OCI-LY3 (cell line): ENCODE measurements at regions not wholly inside any gene's neighbourhood (a gene's known extent, or its start where the extent isn't known, plus 50 kb on each side); places are given as distances from the start of the nearest gene placed in this dataset.

ENCODE experiments used
- H2AFZ ChIP-seq: fragments of 200-600, 300-600 bp; shearing (Covaris generic); 2 replicates; pipeline ENCODE4 v1.6.0; 2014; ENCODE audit warnings: antibody characterized with exemption, low read depth, low read length
- H3K27ac ChIP-seq: fragments of 200-600, 300-600 bp; sonication (generic); 2 replicates; pipeline ENCODE4 v1.5.1; 2014; ENCODE audit warnings: mild to moderate bottlenecking, low read length, moderate library complexity, mixed read lengths
- H3K27me3 ChIP-seq: fragments of 200-600, 300-600 bp; sonication (generic); 2 replicates; pipeline ENCODE4 v1.6.1; 2014; ENCODE audit warnings: low read depth, low read length, mixed read lengths
- H3K36me3 ChIP-seq: fragments of 200-600, 300-600 bp; sonication (generic); replicated peaks from 2 replicates; pipeline ENCODE3; 2014; ENCODE audit warnings: low read depth, low read length, mixed read lengths
- H3K4me1 ChIP-seq: fragments of 300-600, 200-600 bp; sonication (generic); 2 replicates; pipeline ENCODE4 v1.6.1; 2014; ENCODE audit warnings: low read length, mixed read lengths
- H3K4me2 ChIP-seq: fragments of 200-600, 300-600 bp; sonication (generic); 2 replicates; pipeline ENCODE4 v1.6.1; 2014; ENCODE audit warnings: low read length, mixed read lengths
- H3K4me3 ChIP-seq: fragments of 300-600, 200-600 bp; sonication (generic); 2 replicates; pipeline ENCODE4 v1.5.1; 2014; ENCODE audit warnings: antibody characterized with exemption, mild to moderate bottlenecking, low read length, moderate library complexity
- H3K79me2 ChIP-seq: fragments of 300-600, 200-600 bp; shearing (Covaris generic); 2 replicates; pipeline ENCODE4 v1.6.1; 2014; ENCODE audit warnings: mild to moderate bottlenecking, low read length, mixed read lengths
- H3K9ac ChIP-seq: fragments of 300-600, 200-600 bp; shearing (Covaris generic); 2 replicates; pipeline ENCODE4 v1.6.0; 2014; ENCODE audit warnings: mild to moderate bottlenecking, low read length, moderate library complexity
- H3K9me3 ChIP-seq: fragments of 200-600, 300-600 bp; shearing (Covaris generic); 2 replicates; pipeline ENCODE4 v1.6.1; 2014; ENCODE audit warnings: low read length, mixed read lengths; ENCODE audit not compliant: insufficient read depth
- H4K20me1 ChIP-seq: fragments of 200-600, 300-600 bp; sonication (generic); 2 replicates; pipeline ENCODE4 v1.6.1; 2016; ENCODE audit warnings: low read length, mixed read lengths; ENCODE audit not compliant: insufficient read depth
- EZH2phosphoT487 ChIP-seq: fragments of 200-600 bp; shearing (Covaris generic); IDR thresholded peaks from 2 replicates; pipeline ENCODE4 v1.6.1; 2018; ENCODE audit warnings: antibody characterized with exemption, mixed run types, low read depth
- TF ChIP-seq, protein P1 (sequence below): fragments of 200-600, 300-600 bp; sonication (generic); IDR thresholded peaks from 2 replicates; pipeline ENCODE4 v1.5.1; 2014; ENCODE audit warnings: antibody characterized with exemption, low read length, low read depth

GRCh38 chr14:98867146-98867545 lies 404.9 kb downstream of the BCL11B start:
- no peaks in the 10 kb centered on the region for H3K27me3 ChIP-seq
- H3K4me2 ChIP-seq: no peak overlapping the region
- no peak overlapping the region for H3K4me3 ChIP-seq
- no peaks in the 10 kb centered on the region for H3K36me3 ChIP-seq
- H3K9me3 ChIP-seq: no peaks in the 10 kb centered on the region
- no peak overlapping the region for H2AFZ ChIP-seq
- no peaks in the 10 kb centered on the region for H4K20me1 ChIP-seq
- TF ChIP-seq, protein P1, sequence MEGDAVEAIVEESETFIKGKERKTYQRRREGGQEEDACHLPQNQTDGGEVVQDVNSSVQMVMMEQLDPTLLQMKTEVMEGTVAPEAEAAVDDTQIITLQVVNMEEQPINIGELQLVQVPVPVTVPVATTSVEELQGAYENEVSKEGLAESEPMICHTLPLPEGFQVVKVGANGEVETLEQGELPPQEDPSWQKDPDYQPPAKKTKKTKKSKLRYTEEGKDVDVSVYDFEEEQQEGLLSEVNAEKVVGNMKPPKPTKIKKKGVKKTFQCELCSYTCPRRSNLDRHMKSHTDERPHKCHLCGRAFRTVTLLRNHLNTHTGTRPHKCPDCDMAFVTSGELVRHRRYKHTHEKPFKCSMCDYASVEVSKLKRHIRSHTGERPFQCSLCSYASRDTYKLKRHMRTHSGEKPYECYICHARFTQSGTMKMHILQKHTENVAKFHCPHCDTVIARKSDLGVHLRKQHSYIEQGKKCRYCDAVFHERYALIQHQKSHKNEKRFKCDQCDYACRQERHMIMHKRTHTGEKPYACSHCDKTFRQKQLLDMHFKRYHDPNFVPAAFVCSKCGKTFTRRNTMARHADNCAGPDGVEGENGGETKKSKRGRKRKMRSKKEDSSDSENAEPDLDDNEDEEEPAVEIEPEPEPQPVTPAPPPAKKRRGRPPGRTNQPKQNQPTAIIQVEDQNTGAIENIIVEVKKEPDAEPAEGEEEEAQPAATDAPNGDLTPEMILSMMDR: no peak
- TF ChIP-seq EZH2phosphoT487: no peak
- H3K27ac ChIP-seq: no peak overlapping the region
- no peaks in the 10 kb centered on the region for H3K79me2 ChIP-seq
- H3K9ac ChIP-seq: no peak overlapping the region
- H3K4me1 ChIP-seq: no peaks in the 10 kb centered on the region

DNA sequence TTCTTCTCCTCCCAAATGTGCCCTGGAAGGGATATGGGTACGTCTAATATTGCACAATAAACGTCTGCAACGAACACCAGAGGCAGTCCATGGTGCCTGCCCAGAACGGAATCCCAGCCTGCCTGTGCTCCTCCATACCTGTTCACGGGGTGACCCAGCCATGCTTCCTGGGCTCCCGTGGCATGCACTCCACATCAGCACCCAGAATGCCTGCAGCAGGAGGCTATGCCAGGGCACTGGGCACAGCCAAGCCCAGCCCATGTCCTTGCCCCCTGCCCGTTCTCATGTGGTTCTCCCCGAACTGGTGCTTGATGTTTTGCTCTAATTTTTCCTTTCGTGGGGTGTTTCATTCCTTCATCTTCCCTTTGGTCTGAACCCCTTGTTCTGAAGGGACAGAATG lies 404.3 kb downstream of the BCL11B start:
- H3K4me1 ChIP-seq: no peaks in the 10 kb centered on the region
- no peaks in the 10 kb centered on the region for H3K9me3 ChIP-seq
- H3K27ac ChIP-seq: no peak overlapping the region
- H3K9ac ChIP-seq: no peak overlapping the region
- no peaks in the 10 kb centered on the region for H3K27me3 ChIP-seq
- H3K4me3 ChIP-seq: no peak overlapping the region
- H2AFZ ChIP-seq: no peak overlapping the region
- no peaks in the 10 kb centered on the region for H3K79me2 ChIP-seq
- TF ChIP-seq EZH2phosphoT487: no peak
- H3K4me2 ChIP-seq: no peak overlapping the region
- H4K20me1 ChIP-seq: no peaks in the 10 kb centered on the region
- H3K36me3 ChIP-seq: no peaks in the 10 kb centered on the region

- Histone ChIP-seq H3K4me1 (no peaks in the 10 kb centered on the region), H3K9ac (no peak overlapping the region), H3K27me3 (no peaks in the 10 kb centered on the region), H3K36me3 (no peaks in the 10 kb centered on the region), H3K27ac (no peak overlapping the region), H2AFZ (no peak overlapping the region), H4K20me1 (no peaks in the 10 kb centered on the region), H3K4me3 (no peak overlapping the region), H3K9me3 (no peaks in the 10 kb centered on the region), H3K4me2 (no peak overlapping the region), H3K79me2 (no peaks in the 10 kb centered on the region)
- TF ChIP-seq, protein P1: no peak
- no peak for TF ChIP-seq EZH2phosphoT487
Measured at GRCh38 chr14:98868866-98869265, 403.1 kb downstream of the BCL11B start.

- Histone ChIP-seq H3K36me3 (no peaks in the 10 kb centered on the region), H4K20me1 (no peaks in the 10 kb centered on the region), H3K79me2 (no peaks in the 10 kb centered on the region), H3K4me3 (no peak overlapping the region), H3K9me3 (no peaks in the 10 kb centered on the region), H3K4me2 (no peak overlapping the region), H3K27me3 (no peaks in the 10 kb centered on the region), H3K27ac (no peak overlapping the region), H3K9ac (no peak overlapping the region), H2AFZ (no peak overlapping the region), H3K4me1 (no peaks in the 10 kb centered on the region)
- TF ChIP-seq, protein P1: no peak
- no peak for TF ChIP-seq EZH2phosphoT487
Measured at GRCh38 chr14:98871796-98872195, 400.2 kb downstream of the BCL11B start.

DNA sequence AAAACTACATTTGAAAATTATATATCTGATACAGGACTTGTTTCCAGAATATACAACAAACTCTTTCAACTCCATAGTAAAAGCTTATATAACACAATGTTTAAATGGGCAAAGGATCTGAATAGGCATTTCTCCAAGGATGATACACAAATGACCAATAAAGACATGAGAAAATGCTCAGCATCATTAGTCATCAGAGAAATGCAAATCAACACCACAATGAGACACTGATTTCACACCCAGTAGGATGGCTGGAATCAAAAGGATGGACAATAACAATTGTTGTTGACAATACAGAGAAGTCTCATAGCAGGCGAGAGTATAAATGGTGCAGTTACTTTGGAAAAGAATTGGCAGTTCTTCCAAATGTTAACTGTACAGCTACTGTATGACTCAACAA lies 394.9 kb downstream of the BCL11B start:
- TF ChIP-seq, protein P1: no peak
- Histone ChIP-seq H2AFZ (no peak overlapping the region), H3K27ac (no peak overlapping the region), H3K79me2 (no peaks in the 10 kb centered on the region), H3K4me2 (no peak overlapping the region), H3K4me1 (no peaks in the 10 kb centered on the region), H3K9ac (no peak overlapping the region), H3K4me3 (no peak overlapping the region), H4K20me1 (no peaks in the 10 kb centered on the region), H3K27me3 (no peaks in the 10 kb centered on the region), H3K9me3 (no peaks in the 10 kb centered on the region; the same call in 1 of the 2 replicates), H3K36me3 (no peaks in the 10 kb centered on the region)
